ENCODE measurements at regions not wholly inside any gene's neighbourhood (a gene's known extent, or its start where the extent isn't known, plus 50 kb on each side); places are given as distances from the start of the nearest gene placed in this dataset.
"Not testable (repeated sequence)": the region's sequence is repeated elsewhere in the genome, so short reads cannot be mapped to it uniquely, and the experiment has no call there.

DNA sequence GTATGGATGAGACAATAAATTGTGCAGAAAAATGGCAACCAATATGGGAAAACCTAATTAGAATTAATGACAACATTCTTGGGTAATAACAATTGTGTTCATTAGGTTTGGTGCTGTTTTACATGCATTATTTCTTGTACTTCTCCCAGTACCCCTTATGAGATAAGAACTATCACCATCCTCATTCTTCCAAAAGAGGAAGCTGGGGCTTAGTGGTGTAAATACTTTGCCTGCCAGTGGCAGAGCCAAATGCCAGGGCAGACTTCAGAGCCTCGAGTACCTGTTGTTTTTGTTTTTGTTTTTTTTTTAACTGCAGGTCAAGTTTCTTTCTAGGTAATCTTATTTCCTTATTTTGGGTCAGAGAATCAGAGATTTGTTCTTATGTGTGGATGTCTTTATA, 206.4 kb downstream of the RHOU start:
- TF ChIP-seq, protein P1, sequence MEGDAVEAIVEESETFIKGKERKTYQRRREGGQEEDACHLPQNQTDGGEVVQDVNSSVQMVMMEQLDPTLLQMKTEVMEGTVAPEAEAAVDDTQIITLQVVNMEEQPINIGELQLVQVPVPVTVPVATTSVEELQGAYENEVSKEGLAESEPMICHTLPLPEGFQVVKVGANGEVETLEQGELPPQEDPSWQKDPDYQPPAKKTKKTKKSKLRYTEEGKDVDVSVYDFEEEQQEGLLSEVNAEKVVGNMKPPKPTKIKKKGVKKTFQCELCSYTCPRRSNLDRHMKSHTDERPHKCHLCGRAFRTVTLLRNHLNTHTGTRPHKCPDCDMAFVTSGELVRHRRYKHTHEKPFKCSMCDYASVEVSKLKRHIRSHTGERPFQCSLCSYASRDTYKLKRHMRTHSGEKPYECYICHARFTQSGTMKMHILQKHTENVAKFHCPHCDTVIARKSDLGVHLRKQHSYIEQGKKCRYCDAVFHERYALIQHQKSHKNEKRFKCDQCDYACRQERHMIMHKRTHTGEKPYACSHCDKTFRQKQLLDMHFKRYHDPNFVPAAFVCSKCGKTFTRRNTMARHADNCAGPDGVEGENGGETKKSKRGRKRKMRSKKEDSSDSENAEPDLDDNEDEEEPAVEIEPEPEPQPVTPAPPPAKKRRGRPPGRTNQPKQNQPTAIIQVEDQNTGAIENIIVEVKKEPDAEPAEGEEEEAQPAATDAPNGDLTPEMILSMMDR (IDR thresholded peaks at IDR 0.05) = no peak
- TF ChIP-seq POLR2A (IDR thresholded peaks at IDR 0.05) = no peak
- no peak for DNase-seq
- 45% methylated on average over 1 of the region's 1 CpG for WGBS (ENCODE audit: insufficient coverage, low coverage, low lambda C conversion rate, missing lambda C conversion rate)

DNA sequence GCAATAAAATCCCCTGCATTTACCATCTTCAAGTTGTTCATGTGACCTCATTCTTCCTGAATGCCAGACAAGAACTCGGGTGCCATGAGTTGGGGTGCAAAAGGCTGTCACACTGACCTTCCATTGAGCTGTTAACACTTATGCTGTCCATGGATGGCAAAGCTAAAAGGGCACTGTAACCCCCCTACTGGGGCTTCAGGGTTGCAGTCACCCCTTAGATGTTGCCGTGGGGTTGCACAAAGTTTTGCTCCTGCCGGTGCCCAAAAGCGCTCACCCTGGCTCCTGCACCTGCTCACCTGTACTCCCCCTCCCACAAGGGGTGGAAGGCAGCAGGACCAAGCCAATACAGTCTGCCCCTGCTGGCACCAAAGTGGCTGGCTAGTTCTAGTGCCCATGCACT, 208.2 kb downstream of the RHOU start:
- H3K36me3 ChIP-seq = no peaks in the 10 kb centered on the region
- H3K9me3 ChIP-seq = no peaks in the 10 kb centered on the region
- H3K27ac ChIP-seq = no peak overlapping the region
- no peak for ATAC-seq
- H3K27me3 ChIP-seq = no peaks in the 10 kb centered on the region
- WGBS (ENCODE audit: insufficient coverage, low coverage, low lambda C conversion rate, missing lambda C conversion rate) = 67% methylated on average over 1 of the region's 4 CpGs
- intact Hi-C loops (cut with DNase I) = no loop called here
- TF ChIP-seq, protein P1 (IDR thresholded peaks at IDR 0.05) = no peak
- no peak for TF ChIP-seq POLR2A (IDR thresholded peaks at IDR 0.05)
- H3K4me1 ChIP-seq = peaks cover 0 to 6% (median 1%) of the 10 kb centered on the region in 4 donors
- no peak for DNase-seq
- no peak overlapping the region for H3K4me3 ChIP-seq

More for the DNA sequence above, 206.4 kb downstream of the RHOU start:
- ATAC-seq = no peak
- H3K4me3 ChIP-seq = no peak overlapping the region
- H3K27ac ChIP-seq = no peak overlapping the region
- intact Hi-C loops (cut with DNase I) = no loop called here
- H3K4me1 ChIP-seq = peaks cover 0 to 11% (median 5%) of the 10 kb centered on the region in 4 donors
- no peaks in the 10 kb centered on the region for H3K9me3 ChIP-seq
- no peaks in the 10 kb centered on the region for H3K36me3 ChIP-seq
- H3K27me3 ChIP-seq = no peaks in the 10 kb centered on the region

DNA sequence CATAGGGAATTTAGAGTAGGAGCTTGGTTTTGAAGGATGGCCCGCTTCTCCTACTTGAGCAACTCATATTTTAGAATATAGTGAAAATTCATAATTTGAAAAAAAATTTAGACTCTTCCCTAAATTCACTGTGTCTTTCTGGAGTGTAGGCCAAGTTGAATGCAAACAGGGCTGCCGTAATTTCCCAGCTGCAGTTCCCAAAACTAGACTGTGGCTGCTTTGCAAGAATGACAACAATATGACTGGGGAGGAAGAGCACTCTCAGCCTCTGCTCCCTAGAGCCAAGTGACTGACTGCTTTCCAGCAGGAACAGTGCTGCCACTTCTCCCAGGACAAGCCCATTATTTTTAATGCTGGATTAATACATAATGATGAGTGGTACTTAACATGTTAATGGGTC, 209.0 kb downstream of the RHOU start:
- 83% methylated on average over 2 of the region's 2 CpGs for whole genome bisulfite sequencing (ENCODE audit: insufficient coverage, low coverage, low lambda C conversion rate, missing lambda C conversion rate)
- intact Hi-C loops (cut with DNase I) = no loop called here
- Histone ChIP-seq H3K4me3 (no peak overlapping the region), H3K9me3 (no peaks in the 10 kb centered on the region), H3K4me1 (no peaks in the 10 kb centered on the region), H3K27me3 (no peaks in the 10 kb centered on the region), H3K36me3 (no peaks in the 10 kb centered on the region), H3K27ac (no peak overlapping the region)
- no peak for TF ChIP-seq POLR2A (IDR thresholded peaks at IDR 0.05)
- TF ChIP-seq, protein P1 (IDR thresholded peaks at IDR 0.05) = no peak
- DNase-seq (no peak), ATAC-seq (peak in 1 of 4 donors; percentile 25)

DNA sequence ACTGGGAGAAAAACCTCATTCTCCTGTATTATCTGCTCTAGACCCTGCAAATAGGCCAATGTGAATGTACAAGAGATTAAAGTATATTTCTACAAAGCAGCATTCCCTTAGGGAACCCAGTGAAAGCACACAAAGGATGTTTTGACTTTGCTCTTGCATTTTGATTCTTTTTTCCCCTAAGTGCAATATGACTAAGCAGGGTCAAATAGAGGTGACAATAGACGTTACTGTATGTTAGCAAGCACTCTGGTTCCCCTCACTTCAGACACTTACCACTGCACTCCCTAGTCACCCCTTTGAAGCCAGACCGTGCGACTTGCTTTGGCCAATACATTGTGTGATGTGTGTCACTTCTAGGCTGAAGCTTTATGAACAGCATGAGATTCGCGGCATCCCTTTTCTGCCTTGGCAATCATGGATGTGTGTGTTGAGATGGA, 209.7 kb downstream of the RHOU start:
- Histone ChIP-seq H3K36me3 (no peaks in the 10 kb centered on the region), H3K4me1 (no peaks in the 10 kb centered on the region), H3K4me3 (no peak overlapping the region), H3K27me3 (no peaks in the 10 kb centered on the region), H3K9me3 (no peaks in the 10 kb centered on the region), H3K27ac (no peak overlapping the region)
- ATAC-seq (peak in 1 of 4 donors; percentile 41), DNase-seq (no peak)
- 73% methylated on average over 5 of the region's 5 CpGs for WGBS (ENCODE audit: insufficient coverage, low coverage, low lambda C conversion rate, missing lambda C conversion rate)
- intact Hi-C loops (cut with DNase I) = no loop called here
- TF ChIP-seq, protein P1 (IDR thresholded peaks at IDR 0.05) = no peak
- no peak for TF ChIP-seq POLR2A (IDR thresholded peaks at IDR 0.05)

DNA sequence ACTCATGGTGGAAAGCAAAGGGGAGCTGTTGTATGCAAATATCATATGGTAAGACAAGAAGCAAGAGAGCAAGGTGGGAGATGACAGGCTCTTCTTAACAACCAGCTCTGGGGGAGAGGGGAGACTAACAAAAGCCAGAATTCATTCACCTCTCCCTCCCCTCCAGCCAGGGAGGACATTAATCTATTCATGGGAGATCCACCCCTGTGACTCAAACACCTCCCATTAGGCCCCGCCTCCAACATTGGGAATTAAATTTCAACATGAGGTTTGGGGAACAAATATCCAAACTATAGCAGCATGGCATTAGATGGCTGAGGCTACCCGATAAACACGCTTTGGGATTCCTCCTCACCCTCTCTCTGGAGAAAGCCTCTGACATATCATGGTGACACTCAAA, 210.6 kb downstream of the RHOU start:
- Histone ChIP-seq H3K27ac (no peak overlapping the region), H3K36me3 (no peaks in the 10 kb centered on the region), H3K9me3 (no peaks in the 10 kb centered on the region), H3K4me3 (no peak overlapping the region), H3K4me1 (no peaks in the 10 kb centered on the region), H3K27me3 (no peaks in the 10 kb centered on the region)
- no peak for DNase-seq
- TF ChIP-seq POLR2A (IDR thresholded peaks at IDR 0.05) = no peak
- TF ChIP-seq, protein P1 (IDR thresholded peaks at IDR 0.05) = no peak
- intact Hi-C loops (cut with DNase I) = no loop called here
- WGBS (ENCODE audit: insufficient coverage, low coverage, low lambda C conversion rate, missing lambda C conversion rate) = 100% methylated on average over 1 of the region's 3 CpGs
- no peak for ATAC-seq

DNA sequence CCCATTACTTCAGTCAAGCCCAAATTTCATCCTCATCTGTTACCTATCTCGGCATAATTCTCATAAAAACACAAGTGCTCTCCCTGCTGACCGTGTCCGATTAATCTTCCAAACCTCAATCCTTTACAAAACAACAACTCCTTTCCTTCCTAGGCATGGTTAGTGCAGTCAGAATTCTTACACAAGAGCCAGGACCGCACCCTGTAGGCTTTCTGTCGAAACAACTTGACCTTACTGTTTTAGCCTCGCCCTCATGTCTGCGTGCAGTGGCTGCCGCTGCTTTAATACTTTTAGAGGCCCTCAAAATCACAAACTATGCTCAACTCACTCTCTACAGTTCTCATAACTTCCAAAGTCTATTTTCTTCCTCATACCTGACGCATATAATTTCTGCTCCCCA, 214.3 kb downstream of the RHOU start:
- not testable (repeated sequence) for H3K27ac ChIP-seq, H3K4me1 ChIP-seq

More for the DNA sequence above, 214.3 kb downstream of the RHOU start:
- DNase-seq; H3K4me3 ChIP-seq; intact Hi-C loops (cut with DNase I); H3K36me3 ChIP-seq; ATAC-seq; H3K9me3 ChIP-seq; H3K27me3 ChIP-seq: not testable (repeated sequence)
- WGBS (ENCODE audit: insufficient coverage, low coverage, low lambda C conversion rate, missing lambda C conversion rate) = 74% methylated on average over 9 of the region's 9 CpGs

Measured in right lobe of liver (tissue), 6 donors.